Adrenal gland (tissue), 9 donors: ENCODE measurements at regions not wholly inside any gene's neighbourhood (a gene's known extent, or its start where the extent isn't known, plus 50 kb on each side); places are given as distances from the start of the nearest gene placed in this dataset.
A peak's percentile ranks its signal among the peaks of the same experiment; 100 is the strongest.

Experiments used
- DNase-seq, 7 donors: peaks; one replicate each; pipeline ENCODE4 v3.0.0-alpha.2; 2019 to 2020
- H3K27ac ChIP-seq, 5 donors: fragments of 200-600 bp; sonication (generic) in 4 of 5; 1 replicate in 3 of 5; 2 replicates in 2 of 5; pipeline versions ENCODE4 v1.5.1 to v1.8.0; 2016 to 2020; ENCODE audit warnings: mild to moderate bottlenecking in 1 of 5
- H3K27me3 ChIP-seq: fragments of 200-600 bp; 2 replicates; pipeline ENCODE4 v1.8.0; 2021
- H3K36me3 ChIP-seq, 2 donors: fragments of 200-600 bp; replicated peaks in 1 of 2; 1 replicate in 1 of 2; 2 replicates in 1 of 2; pipeline versions ENCODE4 v1.5.1 to v1.8.0; 2018 to 2022
- H3K4me1 ChIP-seq, 2 donors: fragments of 200-600 bp; replicated peaks in 1 of 2; 1 replicate in 1 of 2; 2 replicates in 1 of 2; pipeline versions ENCODE4 v1.5.1 to v1.8.0; 2018 to 2021
- H3K4me3 ChIP-seq, 4 donors: fragments of 200-600 bp; sonication (generic) in 3 of 4; one replicate each; pipeline ENCODE4 v1.5.1; 2016 to 2018
- H3K9me3 ChIP-seq, 3 donors: fragments of 200-600 bp; sonication (generic) in 1 of 3; replicated peaks in 1 of 3; 1 replicate in 2 of 3; 2 replicates in 1 of 3; pipeline versions ENCODE4 v1.5.1 to v1.8.0; 2016 to 2021
- POLR2A ChIP-seq, 2 donors: fragments of 450-650 bp; IDR thresholded peaks; one replicate each; pipeline ENCODE4 v1.6.1; 2017; ENCODE audit warnings: antibody characterized with exemption in 2 of 2, mild to moderate bottlenecking in 2 of 2, moderate library complexity in 1 of 2
- WGBS, 4 donors: extraction: QIAGEN DNeasy Blood & Tissue Kit in 2 of 4; methylation state at CpG; one replicate each; pipeline versions ENCODE4 v1.1.5 to v1.1.7; 2013 to 2017; 5-methylcytosine and 5-hydroxymethylcytosine counted together
- intact Hi-C, 2 donors: fragments of 100-400 bp; cut with DNase I; formaldehyde crosslinking; loops; one replicate each; pipeline versions ENCODE4 v1.14.1 to v1.15.0; 2022 to 2023
- TF ChIP-seq, protein P1 (sequence below), 6 experiments: fragments of 450-650 bp in 4 of 6; fragments of 200-600 bp in 2 of 6; sonication (generic) in 1 of 6; IDR thresholded peaks; 1 replicate in 5 of 6; 2 replicates in 1 of 6; pipeline versions ENCODE4 v1.5.1 to v1.8.0; 2016 to 2021; ENCODE audit warnings: antibody characterized with exemption in 6 of 6, mild to moderate bottlenecking in 2 of 6, moderate library complexity in 1 of 6
- donor health status: healthy with polysubstance abuse.
- donor health status: Bipolar disorder and iron deficiency.
- donor health status: DM: yes; HTN: yes; CAD: no.
- donor health status: DM: no; HTN: no; CAD: no.
- donor health status: DM: no; HTN: no; CAD: no.

DNA sequence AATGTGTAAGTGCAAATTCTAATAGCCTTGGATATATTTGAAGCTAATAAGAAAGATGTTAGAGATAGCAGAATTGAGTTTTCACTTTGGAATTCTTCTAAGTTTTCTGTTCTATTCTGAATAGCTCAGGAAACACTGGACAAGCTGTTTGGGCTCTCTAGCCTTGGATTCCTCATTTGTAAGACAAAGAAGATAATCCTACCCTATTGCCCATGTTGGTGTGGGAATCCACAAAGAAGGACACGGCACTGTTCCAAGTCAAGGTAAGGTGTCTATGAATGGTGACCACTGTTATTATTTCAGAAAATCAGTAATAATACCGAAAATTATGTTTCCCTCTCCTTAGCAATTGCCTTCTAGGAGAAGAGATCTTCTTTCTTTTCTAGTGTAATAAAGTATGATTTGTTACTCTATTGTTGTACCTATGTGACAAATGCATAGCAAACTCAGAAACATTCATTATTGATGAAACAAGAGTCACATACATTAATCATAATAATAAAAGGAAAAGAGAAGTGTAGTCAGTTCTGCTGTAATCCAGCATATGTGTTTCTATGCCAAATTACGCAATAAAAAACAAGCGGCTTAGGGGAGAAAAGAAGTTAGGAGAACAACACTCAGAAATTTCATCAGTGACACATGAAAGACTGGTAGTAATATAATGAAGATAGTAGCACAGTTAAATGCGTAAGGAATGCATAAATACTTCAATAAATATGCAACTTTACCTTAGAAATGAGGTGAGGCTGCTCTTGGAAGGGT is 1012.3 kb upstream of the PHF14 start:
- intact Hi-C loops, result no loop called here
- 77 to 87% (median 82%) methylated on average over 5 of the region's 5 CpGs for WGBS, 4 donors
- TF ChIP-seq, protein P1, sequence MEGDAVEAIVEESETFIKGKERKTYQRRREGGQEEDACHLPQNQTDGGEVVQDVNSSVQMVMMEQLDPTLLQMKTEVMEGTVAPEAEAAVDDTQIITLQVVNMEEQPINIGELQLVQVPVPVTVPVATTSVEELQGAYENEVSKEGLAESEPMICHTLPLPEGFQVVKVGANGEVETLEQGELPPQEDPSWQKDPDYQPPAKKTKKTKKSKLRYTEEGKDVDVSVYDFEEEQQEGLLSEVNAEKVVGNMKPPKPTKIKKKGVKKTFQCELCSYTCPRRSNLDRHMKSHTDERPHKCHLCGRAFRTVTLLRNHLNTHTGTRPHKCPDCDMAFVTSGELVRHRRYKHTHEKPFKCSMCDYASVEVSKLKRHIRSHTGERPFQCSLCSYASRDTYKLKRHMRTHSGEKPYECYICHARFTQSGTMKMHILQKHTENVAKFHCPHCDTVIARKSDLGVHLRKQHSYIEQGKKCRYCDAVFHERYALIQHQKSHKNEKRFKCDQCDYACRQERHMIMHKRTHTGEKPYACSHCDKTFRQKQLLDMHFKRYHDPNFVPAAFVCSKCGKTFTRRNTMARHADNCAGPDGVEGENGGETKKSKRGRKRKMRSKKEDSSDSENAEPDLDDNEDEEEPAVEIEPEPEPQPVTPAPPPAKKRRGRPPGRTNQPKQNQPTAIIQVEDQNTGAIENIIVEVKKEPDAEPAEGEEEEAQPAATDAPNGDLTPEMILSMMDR (IDR thresholded peaks at IDR 0.05), result no peak
- TF ChIP-seq POLR2A (IDR thresholded peaks at IDR 0.05), result no peak
- no peaks in the 10 kb centered on the region for H3K9me3 ChIP-seq
- no peaks in the 10 kb centered on the region for H3K4me1 ChIP-seq
- H3K27me3 ChIP-seq, result no peaks in the 10 kb centered on the region
- H3K27ac ChIP-seq, result no peak overlapping the region
- no peak for DNase-seq
- peak overlapping the region in 1 of 4 donors; percentile 7 for H3K4me3 ChIP-seq
- no peaks in the 10 kb centered on the region for H3K36me3 ChIP-seq

DNA sequence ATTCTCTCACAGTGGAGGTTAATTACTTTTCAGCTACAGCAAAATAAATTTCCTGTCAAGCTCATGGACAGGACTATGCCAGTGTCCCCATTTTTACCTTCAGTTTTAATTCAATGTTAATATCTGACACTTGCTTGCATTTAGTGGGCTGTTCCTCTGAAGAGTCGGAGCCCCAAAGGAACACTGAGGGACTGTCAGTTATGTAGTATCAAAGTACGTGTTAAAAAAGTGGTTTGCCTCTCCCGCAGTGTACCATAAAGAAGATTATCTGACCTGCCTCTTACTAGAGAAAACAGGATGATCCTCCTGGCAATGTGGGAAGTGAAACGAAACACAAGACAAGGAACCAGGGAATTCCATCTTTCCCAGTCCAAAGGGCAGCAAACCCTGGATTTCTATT is 1010.9 kb upstream of the PHF14 start:
- TF ChIP-seq, protein P1 (IDR thresholded peaks at IDR 0.05), result no peak
- no peak for TF ChIP-seq POLR2A (IDR thresholded peaks at IDR 0.05)
- H3K4me3 ChIP-seq, result no peak overlapping the region
- H3K9me3 ChIP-seq, result no peaks in the 10 kb centered on the region
- H3K36me3 ChIP-seq, result no peaks in the 10 kb centered on the region
- no peaks in the 10 kb centered on the region for H3K4me1 ChIP-seq
- H3K27me3 ChIP-seq, result no peaks in the 10 kb centered on the region
- H3K27ac ChIP-seq, result no peak overlapping the region
- WGBS, 4 donors, result 61 to 68% (median 65%) methylated on average over 4 of the region's 4 CpGs
- intact Hi-C loops, result no loop called here
- DNase-seq, result no peak

DNA sequence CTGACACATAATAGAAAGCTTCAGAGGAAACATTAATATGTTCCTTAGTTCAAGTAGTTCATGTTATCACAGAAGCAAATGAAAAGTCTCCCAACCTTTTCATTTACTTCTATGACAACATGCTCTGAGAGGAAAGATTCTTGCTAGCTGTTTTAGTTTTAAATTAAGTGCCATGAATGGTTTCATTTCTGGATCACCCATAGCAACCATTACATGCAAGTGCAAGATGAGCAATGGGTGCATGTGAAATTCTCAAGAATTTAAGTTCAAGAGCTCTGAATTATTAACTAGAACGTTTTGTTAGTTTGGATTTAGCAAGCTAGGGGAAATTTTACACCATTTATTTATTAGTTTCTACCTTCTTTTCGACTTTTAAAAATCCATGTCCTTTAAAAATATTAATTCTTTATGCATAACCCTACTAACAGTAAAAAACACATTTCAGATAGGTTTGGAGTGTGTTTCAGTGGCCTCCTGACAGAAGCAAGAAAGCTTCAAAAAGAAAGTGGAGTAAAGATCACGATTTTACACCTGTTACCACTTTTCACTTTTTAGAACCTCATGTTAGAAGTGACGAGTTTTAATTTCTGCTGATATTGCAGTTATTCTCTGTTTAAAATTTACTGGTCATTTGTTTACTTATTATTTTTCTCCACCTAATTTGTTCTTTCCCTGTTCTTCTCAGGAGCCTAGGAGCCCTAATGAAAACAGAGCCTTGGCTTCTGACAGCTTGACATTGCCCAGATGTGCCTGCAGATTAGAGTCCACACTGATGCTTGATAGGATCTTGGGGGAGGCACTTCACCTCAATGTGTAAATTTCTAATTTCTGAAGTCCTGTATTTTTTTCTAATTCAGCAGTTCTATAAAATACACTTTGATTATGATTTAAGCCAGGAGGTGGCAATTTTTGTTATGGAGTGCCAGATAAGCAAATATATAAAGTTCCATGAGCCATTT is 995.3 kb upstream of the PHF14 start:
- intact Hi-C loops, result no loop called here
- H3K36me3 ChIP-seq, result no peaks in the 10 kb centered on the region
- WGBS, 4 donors, result 53 to 63% (median 55%) methylated on average over 4 of the region's 4 CpGs

More for the DNA sequence above, 995.3 kb upstream of the PHF14 start:
- DNase-seq, result no peak
- Histone ChIP-seq H3K4me3 (no peak overlapping the region), H3K27ac (no peak overlapping the region), H3K9me3 (no peaks in the 10 kb centered on the region), H3K27me3 (no peaks in the 10 kb centered on the region), H3K4me1 (no peaks in the 10 kb centered on the region)
- no peak for TF ChIP-seq POLR2A (IDR thresholded peaks at IDR 0.05)
- TF ChIP-seq, protein P1 (IDR thresholded peaks at IDR 0.05), result no peak
